ENCODE measurements at regions not wholly inside any gene's neighbourhood (a gene's known extent, or its start where the extent isn't known, plus 50 kb on each side); places are given as distances from the start of the nearest gene placed in this dataset.
"Not testable (repeated sequence)": the region's sequence is repeated elsewhere in the genome, so short reads cannot be mapped to it uniquely, and the experiment has no call there.

DNA sequence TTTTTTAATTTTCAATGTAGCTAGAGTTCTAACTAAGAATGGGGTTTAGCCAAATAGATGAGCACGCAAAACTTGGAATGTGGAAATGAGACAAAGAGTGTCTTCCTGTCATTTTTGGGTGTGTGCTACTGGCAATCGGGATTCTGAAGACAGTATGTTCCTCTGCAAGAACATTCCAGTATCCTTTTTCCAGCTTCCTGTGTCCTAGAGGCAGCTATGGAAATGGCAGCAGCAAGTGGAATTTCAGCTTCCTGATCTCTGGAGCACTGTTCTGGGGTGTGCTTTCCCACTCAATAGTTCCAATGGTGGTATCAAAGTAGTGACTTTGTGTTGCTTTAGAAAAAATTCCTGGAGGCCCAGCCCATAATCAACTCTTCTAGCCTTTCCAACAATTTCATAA lies 642.9 kb upstream of the KCNMB2 start:
- DNase-seq (ENCODE audit: low read depth, low spot score), result no peak

DNA sequence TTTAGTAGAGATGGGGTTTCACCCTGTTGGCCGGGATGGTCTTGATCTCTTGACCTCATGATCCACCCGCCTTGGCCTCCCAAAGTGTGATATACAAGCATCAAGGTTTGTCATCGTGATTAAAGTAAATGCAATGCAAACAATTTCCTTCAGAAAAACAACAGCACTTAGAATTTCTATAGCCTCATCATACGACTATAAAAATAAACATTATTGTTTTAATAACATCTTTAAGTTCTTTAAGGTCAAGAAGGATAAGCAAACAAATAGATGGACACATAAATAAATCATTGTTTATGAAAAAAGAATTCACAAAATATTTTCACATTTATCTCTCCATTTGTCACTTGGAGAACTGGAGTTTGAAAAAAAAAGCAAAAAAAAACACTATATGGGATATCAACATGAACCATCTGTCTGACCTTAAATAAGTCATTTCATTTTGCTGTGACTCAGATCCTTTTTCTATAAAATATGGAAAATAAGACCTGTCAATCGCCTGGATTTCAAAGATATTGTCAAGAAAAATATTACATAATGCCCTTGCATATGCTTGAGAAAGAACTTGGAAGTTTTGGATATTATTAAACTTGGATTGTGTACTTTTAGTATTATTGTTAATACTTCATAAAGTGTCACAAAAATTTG lies 642.0 kb upstream of the KCNMB2 start:
- DNase-seq (ENCODE audit: low read depth, low spot score), result no peak

- no peak for DNase-seq (ENCODE audit: low read depth, low spot score)
Measured at GRCh38 chr3:177898185-177898584, 638.1 kb upstream of the KCNMB2 start.

GRCh38 chr3:177899275-177900067 lies 636.8 kb upstream of the KCNMB2 start:
- DNase-seq (ENCODE audit: low read depth, low spot score), result no peak

DNA sequence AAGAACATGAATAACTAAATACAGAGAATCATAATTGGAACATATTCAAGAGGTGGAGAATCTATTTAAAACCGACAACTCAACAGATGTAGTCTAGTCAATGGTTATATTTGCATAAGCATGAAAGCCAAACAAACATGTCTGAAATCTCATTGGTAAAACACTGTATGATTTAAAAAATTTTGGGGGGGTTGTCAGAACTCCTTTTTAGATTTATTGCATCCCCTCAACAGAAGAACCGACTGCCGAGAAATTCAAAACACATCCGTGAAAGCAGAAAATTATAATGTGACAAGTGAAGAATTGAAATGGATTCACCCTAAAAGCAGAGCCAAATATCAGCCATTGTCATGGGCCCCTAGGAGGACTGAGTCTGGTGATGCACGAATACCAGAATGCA lies 633.4 kb upstream of the KCNMB2 start:
- DNase-seq (ENCODE audit: low read depth, low spot score), result no peak

DNA sequence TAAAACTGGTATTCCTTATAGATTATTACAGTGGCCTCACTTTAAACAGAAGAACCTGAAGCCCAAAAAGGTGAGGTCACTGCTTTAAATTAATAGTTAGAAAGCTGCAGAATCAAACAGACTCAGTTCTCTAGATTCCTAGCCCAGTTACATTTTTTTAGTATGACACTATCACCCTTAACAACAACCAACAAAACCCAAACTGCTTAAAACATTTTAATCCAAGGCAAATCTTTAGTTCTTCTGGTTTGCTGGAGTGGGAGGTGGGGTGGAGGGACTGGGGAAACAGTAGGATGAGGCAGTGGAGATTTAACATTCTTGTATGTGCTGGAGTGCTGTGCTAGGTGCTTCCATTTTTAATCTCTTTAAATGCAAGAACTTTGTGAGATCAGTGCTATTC lies 631.6 kb upstream of the KCNMB2 start:
- DNase-seq (ENCODE audit: low read depth, low spot score), result no peak

DNA sequence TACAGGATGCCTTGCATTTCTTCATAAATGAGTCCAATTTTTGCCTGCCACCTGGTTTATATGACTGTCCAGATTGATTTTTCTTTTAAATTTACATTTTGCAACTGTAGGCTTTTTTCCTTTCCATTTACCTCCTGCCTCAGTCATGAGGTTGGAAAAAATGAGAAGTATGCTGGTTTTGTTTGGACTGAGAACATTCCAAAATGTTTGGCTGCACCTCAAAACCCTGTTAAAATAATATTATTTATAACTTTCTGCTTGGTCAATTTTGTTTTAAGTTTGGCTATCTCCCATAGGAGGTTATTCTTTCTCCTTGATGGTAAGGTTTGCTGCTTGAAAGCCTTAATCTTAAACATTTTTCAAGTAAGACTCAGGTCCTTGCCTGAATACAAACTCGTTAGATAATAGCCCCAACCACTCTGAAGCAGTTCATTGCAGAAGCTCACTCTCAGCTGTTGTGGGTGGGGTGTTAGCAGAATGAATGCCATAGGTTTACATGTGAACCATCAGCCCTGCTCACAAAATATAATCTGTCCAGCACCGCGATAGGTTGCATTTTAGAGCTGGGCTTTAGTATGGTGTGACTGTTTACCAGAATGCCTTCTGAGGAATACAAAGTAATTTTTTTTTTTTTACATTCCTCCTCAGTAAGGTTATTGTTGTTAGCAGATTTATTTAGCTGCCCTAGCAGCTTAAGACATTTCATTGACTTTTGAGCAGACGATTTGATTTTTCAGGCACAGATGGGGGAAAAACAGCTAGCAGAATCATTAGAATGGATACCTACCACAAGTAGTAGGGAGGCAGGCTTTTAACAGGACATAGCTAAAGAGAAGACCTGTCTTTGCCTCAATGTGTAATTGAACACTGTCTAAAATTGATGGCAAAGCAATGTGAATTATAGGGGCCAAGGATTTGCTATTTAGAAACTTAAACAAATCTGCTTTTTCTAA lies 630.8 kb upstream of the KCNMB2 start:
- DNase-seq (ENCODE audit: low read depth, low spot score), result no peak

- no peak for DNase-seq (ENCODE audit: low read depth, low spot score)
Measured at GRCh38 chr3:177906126-177906511, 630.1 kb upstream of the KCNMB2 start.

DNA sequence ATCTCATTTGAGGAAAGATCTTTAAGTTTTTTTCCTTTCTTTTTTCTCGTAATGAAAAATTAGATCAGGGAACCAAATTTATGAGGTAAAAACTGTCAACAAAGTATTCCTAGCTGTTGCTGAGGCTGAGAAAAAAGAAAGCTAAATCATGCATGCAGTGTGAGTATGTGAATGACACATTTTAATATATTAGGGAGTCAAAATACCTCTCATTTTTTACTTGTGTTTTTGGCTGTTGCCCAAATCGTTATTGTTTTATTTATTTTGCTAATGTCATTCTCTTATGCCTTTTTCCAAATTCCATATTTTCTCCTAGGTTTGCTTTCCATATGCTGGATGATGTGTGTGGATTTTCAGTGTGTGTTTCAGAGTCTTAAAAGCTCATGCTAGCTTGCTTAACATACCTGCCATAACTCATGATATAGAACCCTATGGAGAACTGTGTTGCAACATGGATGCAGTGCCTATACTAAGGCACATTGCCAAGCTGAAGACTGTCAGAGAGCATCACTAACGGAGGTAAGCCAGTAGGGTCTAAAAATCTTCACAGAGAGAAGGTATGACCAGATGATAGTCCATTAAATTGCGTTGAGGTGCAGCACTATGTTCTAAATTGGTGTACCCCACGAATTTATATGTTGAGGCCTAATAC lies 629.5 kb upstream of the KCNMB2 start:
- DNase-seq (ENCODE audit: low read depth, low spot score), result no peak

DNA sequence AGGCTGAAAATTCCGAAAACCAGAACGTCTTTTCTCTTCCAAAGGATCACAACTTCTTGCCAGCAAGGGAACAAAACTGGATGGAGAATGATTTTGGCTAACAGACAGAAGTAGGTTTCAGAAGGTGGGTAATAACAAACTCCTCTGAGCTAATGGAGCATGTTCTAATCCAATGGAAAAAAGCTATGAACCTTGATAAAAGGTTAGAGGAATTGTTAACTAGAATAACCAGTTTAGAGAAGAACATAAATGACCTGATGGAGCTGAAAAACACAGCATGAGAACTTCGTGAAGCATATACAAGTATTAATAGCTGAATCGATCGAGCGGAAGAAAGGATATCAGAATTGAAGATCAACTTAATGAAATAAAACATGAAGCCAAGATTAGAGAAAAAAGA lies 626.7 kb upstream of the KCNMB2 start:
- not testable (repeated sequence) for DNase-seq (ENCODE audit: low read depth, low spot score)

GRCh38 chr3:177914224-177914623 lies 622.0 kb upstream of the KCNMB2 start:
- no peak for DNase-seq (ENCODE audit: low read depth, low spot score)

- DNase-seq (ENCODE audit: low read depth, low spot score), result no peak
Measured at GRCh38 chr3:177916461-177916860, 619.8 kb upstream of the KCNMB2 start.

DNA sequence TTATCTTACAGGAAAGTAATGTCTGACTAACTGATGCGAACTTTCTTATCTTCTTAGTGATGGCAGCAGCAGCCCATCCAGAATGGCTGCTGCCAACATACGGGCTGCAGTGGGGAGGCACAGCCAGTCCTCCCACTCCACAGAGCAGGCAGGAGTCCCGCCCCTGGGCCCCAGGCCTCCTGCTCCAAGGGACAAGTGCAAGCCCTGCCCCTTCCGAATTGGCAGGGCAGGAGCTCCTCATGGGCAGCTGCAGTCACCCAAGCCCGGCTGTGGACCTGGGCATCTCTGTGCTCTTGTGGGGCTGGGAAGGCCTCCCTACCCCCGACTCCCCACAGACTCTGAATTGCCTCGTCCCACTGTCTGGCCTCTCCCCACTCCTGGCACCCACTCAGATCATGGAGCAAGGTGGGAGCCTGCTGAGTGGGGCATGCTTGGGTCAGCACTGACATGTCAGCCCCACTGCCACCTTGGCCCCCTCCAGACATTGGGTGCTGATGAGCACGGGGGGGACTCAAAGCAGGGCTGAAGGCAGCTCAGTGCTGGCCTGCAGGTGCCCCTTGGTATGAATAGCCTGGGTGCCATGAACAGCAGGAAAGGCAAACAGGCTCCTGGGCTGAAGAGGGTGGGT lies 618.9 kb upstream of the KCNMB2 start:
- no peak for DNase-seq (ENCODE audit: low read depth, low spot score)

- no peak for DNase-seq (ENCODE audit: low read depth, low spot score)
Measured at GRCh38 chr3:177921153-177921552, 615.1 kb upstream of the KCNMB2 start.

- no peak for DNase-seq (ENCODE audit: low read depth, low spot score)
Measured at GRCh38 chr3:177924261-177924660, 612.0 kb upstream of the KCNMB2 start.

- DNase-seq (ENCODE audit: low read depth, low spot score), result no peak
Measured at GRCh38 chr3:177928172-177928873, 607.9 kb upstream of the KCNMB2 start.

GRCh38 chr3:177929310-177929709 lies 606.9 kb upstream of the KCNMB2 start:
- DNase-seq (ENCODE audit: low read depth, low spot score), result no peak

- DNase-seq (ENCODE audit: low read depth, low spot score), result no peak
Measured at GRCh38 chr3:177930771-177931170, 605.5 kb upstream of the KCNMB2 start.

DNA sequence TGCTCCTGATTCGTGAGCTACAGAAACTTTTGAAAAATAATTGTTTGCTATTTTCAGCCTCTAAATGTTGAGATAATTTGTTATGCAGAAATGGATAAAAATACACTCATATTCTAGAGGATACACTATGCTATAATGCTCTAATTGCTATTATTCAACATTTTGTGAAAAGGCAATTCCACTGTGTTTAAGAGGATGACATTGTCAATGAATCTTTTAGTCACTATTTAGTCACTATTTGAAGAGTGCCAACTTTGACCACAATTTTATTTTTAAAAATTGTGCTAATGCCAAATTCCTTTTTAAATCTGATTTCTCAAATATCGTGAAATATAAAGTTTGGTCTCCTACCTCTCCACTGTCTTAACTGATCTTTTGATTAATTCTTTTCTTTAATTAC lies 604.9 kb upstream of the KCNMB2 start:
- DNase-seq (ENCODE audit: low read depth, low spot score), result no peak

GRCh38 chr3:177932346-177932745 lies 603.9 kb upstream of the KCNMB2 start:
- DNase-seq (ENCODE audit: low read depth, low spot score), result no peak

Data from activated CD4-positive, CD25-positive, alpha-beta regulatory T cell treated with anti-CD3 and anti-CD28 coated beads, Interleukin-2, amount 50 U/mL, for 16 hours (primary cell).